ENCODE measurements at regions not wholly inside any gene's neighbourhood (a gene's known extent, or its start where the extent isn't known, plus 50 kb on each side); places are given as distances from the start of the nearest gene placed in this dataset.

DNA sequence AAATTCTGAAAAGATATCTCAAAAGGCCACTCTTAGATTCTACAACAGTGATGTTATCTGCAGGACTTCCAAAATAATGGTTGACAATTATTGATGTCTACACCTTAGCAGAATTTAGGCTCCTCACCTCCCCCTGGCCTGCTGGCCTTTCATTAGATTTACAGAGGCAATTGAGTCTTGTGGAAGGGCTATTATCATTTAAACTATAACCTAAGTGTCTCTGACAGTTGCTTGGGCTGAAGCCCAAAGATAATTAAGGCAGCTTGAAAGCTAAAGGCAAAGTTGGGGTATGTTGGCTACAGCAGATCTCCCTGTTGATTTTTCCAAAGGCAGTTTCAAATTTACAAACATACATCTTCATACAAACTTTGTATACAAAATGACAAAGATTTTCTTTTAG, 912.3 kb downstream of the TAF11L14 start (continued):
- TF ChIP-seq HMGXB3 (CRISPR knock-in tag; IDR thresholded peaks at IDR 0.05; ENCODE audit: borderline replicate concordance) (no peak), PBX2 (CRISPR knock-in tag; IDR thresholded peaks at IDR 0.05) (no peak), ZNF20 (CRISPR knock-in tag; IDR thresholded peaks at IDR 0.05) (no peak), KDM2A (CRISPR knock-in tag; IDR thresholded peaks at IDR 0.05; ENCODE audit: borderline replicate concordance, low read depth) (no peak), MXD4 (CRISPR knock-in tag; IDR thresholded peaks at IDR 0.05) (no peak), IRF2 (CRISPR knock-in tag; IDR thresholded peaks at IDR 0.05) (no peak), AKNA (CRISPR knock-in tag; IDR thresholded peaks at IDR 0.05; ENCODE audit: borderline replicate concordance) (no peak), ZBTB38 (CRISPR knock-in tag; IDR thresholded peaks at IDR 0.05) (no peak), FOXA3 (CRISPR knock-in tag; IDR thresholded peaks at IDR 0.05) (no peak), TBX2 (CRISPR knock-in tag; IDR thresholded peaks at IDR 0.05; ENCODE audit: borderline replicate concordance) (no peak), ZNF614 (CRISPR knock-in tag; IDR thresholded peaks at IDR 0.05; ENCODE audit: borderline replicate concordance) (no peak)

Data from HepG2 (cell line).